DND-41 (cell line): ENCODE measurements at regions not wholly inside any gene's neighbourhood (a gene's known extent, or its start where the extent isn't known, plus 50 kb on each side); places are given as distances from the start of the nearest gene placed in this dataset.

Experiments
- ATAC-seq: fragments of 200-7000 bp; cut with Tn5 transposase; 3 replicates; pipeline ENCODE4 v1.9.1; 2021; ENCODE audit warnings: low read depth; ENCODE audit not compliant: insufficient read depth
- DNase-seq: peaks from one replicate; pipeline ENCODE4 v3.0.0-alpha.2; 2020
- H2AFZ ChIP-seq: 2 replicates; pipeline ENCODE4 v1.6.0; 2012; ENCODE audit warnings: low read depth, low read length
- H3K27ac ChIP-seq: 2 replicates; pipeline ENCODE4 v1.5.1; 2012; ENCODE audit warnings: low read length, inconsistent platforms
- H3K27me3 ChIP-seq: fragments of 200-600 bp; sonication (generic); 2 replicates; pipeline ENCODE4 v1.6.0; 2012; ENCODE audit warnings: low read length, mild to moderate bottlenecking, inconsistent platforms; ENCODE audit not compliant: insufficient read depth, poor library complexity
- H3K36me3 ChIP-seq: 2 replicates; pipeline ENCODE4 v1.5.1; 2012; ENCODE audit warnings: low read length, inconsistent platforms; ENCODE audit not compliant: insufficient read depth
- H3K4me1 ChIP-seq: 2 replicates; pipeline ENCODE4 v1.5.1; 2012; ENCODE audit warnings: mild to moderate bottlenecking, low read length; ENCODE audit not compliant: insufficient read depth
- H3K4me2 ChIP-seq: 2 replicates; pipeline ENCODE4 v1.6.0; 2012; ENCODE audit warnings: mild to moderate bottlenecking, moderate library complexity, low read length, inconsistent platforms; ENCODE audit not compliant: insufficient read depth
- H3K4me3 ChIP-seq, 2 experiments: fragments of 200-600 bp in 1 of 2; shearing (Covaris generic) in 1 of 2; 2 replicates each; pipeline ENCODE4 v1.5.1; 2012 to 2016; ENCODE audit warnings: inconsistent platforms in 2 of 2, low read length in 2 of 2, mild to moderate bottlenecking in 2 of 2, low read depth in 1 of 2, moderate library complexity in 1 of 2
- H3K79me2 ChIP-seq: 2 replicates; pipeline ENCODE4 v1.6.0; 2012; ENCODE audit warnings: low read length, inconsistent platforms; ENCODE audit not compliant: insufficient read depth
- H3K9ac ChIP-seq: 2 replicates; pipeline ENCODE4 v1.6.0; 2012; ENCODE audit warnings: low read depth, mild to moderate bottlenecking, inconsistent platforms, low read length, moderate library complexity
- H3K9me3 ChIP-seq: 2 replicates; pipeline ENCODE4 v1.5.1; 2012; ENCODE audit warnings: low read length, moderate library complexity, mild to moderate bottlenecking, inconsistent platforms; ENCODE audit not compliant: insufficient read depth, severe bottlenecking
- H4K20me1 ChIP-seq: 2 replicates; pipeline ENCODE4 v1.6.0; 2012; ENCODE audit warnings: low read length; ENCODE audit not compliant: insufficient read depth
- CTCF ChIP-seq: IDR thresholded peaks from 2 replicates; pipeline ENCODE4 v1.5.1; 2012; ENCODE audit warnings: borderline replicate concordance, low read length, moderate library complexity, mild to moderate bottlenecking; ENCODE audit not compliant: poor library complexity, severe bottlenecking; ENCODE audit errors: extremely low read depth
- EZH2 ChIP-seq: IDR thresholded peaks from 3 replicates; pipeline ENCODE4 v1.6.1; 2012; ENCODE audit warnings: borderline replicate concordance, low read depth, mild to moderate bottlenecking, moderate library complexity, low read length, inconsistent platforms; ENCODE audit not compliant: severe bottlenecking

- no peak for DNase-seq
- no peak overlapping the region for H3K4me3 ChIP-seq
- H3K9me3 ChIP-seq: no peaks in the 10 kb centered on the region
- TF ChIP-seq EZH2 (no peak), CTCF (no peak)
- no peaks in the 10 kb centered on the region for H3K79me2 ChIP-seq
- no peaks in the 10 kb centered on the region for H4K20me1 ChIP-seq
- H2AFZ ChIP-seq: no peak overlapping the region
- H3K36me3 ChIP-seq: no peaks in the 10 kb centered on the region
- H3K4me2 ChIP-seq: no peak overlapping the region
- H3K4me1 ChIP-seq: no peaks in the 10 kb centered on the region
- no peak overlapping the region for H3K27ac ChIP-seq
- H3K27me3 ChIP-seq: peaks cover 13% of the 10 kb centered on the region
- no peak for ATAC-seq
- no peak overlapping the region for H3K9ac ChIP-seq
Observed at GRCh38 chr2:129888461-129888860, 91.0 kb upstream of the RAB6C start.

DNA sequence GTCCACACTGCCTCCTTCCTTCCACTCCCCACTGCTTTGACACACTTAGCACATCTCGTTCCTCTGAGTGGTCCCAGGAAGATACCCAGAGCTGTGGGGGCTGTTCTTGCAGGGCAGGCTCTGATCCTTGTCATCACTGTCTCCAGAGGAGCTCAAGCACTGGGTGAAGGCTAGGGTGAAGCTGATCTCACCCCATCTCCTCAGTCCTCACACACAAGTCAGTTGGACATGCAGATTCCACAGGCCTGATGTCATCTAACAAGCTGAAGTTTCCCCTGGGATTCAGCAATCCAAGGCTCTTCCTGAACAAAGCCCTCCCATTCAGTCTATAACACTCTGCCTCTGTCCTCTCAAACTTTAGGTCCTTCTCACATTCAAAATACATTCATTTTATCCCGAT is 90.6 kb upstream of the RAB6C start:
- Histone ChIP-seq H3K9me3 (no peaks in the 10 kb centered on the region), H3K9ac (no peak overlapping the region), H3K4me3 (no peak overlapping the region), H3K27me3 (peaks cover 13% of the 10 kb centered on the region), H3K36me3 (no peaks in the 10 kb centered on the region), H3K79me2 (no peaks in the 10 kb centered on the region), H4K20me1 (no peaks in the 10 kb centered on the region), H3K4me2 (no peak overlapping the region), H2AFZ (no peak overlapping the region), H3K4me1 (no peaks in the 10 kb centered on the region), H3K27ac (no peak overlapping the region)
- DNase-seq (no peak), ATAC-seq (no peak)
- TF ChIP-seq EZH2 (no peak), CTCF (no peak)

- Histone ChIP-seq H3K79me2 (no peaks in the 10 kb centered on the region), H3K36me3 (no peaks in the 10 kb centered on the region), H2AFZ (no peak overlapping the region), H3K9me3 (no peaks in the 10 kb centered on the region), H3K4me2 (no peak overlapping the region), H3K4me3 (no peak overlapping the region), H3K4me1 (no peaks in the 10 kb centered on the region), H3K9ac (no peak overlapping the region), H4K20me1 (no peaks in the 10 kb centered on the region), H3K27ac (no peak overlapping the region), H3K27me3 (peaks cover 13% of the 10 kb centered on the region)
- DNase-seq (no peak), ATAC-seq (no peak)
- TF ChIP-seq EZH2: no peak
- TF ChIP-seq CTCF: no peak
Observed at GRCh38 chr2:129891341-129892320, 87.8 kb upstream of the RAB6C start.
